HG03378 (cell line): ENCODE measurements at regions not wholly inside any gene's neighbourhood (a gene's known extent, or its start where the extent isn't known, plus 50 kb on each side); places are given as distances from the start of the nearest gene placed in this dataset.

Source experiments
- ATAC-seq: cut with Tn5 transposase; IDR thresholded peaks from one replicate; pipeline ENCODE4 v1.9.1; 2021; ENCODE audit warnings: mild to moderate bottlenecking, moderate library complexity; ENCODE audit not compliant: unreplicated experiment

DNA sequence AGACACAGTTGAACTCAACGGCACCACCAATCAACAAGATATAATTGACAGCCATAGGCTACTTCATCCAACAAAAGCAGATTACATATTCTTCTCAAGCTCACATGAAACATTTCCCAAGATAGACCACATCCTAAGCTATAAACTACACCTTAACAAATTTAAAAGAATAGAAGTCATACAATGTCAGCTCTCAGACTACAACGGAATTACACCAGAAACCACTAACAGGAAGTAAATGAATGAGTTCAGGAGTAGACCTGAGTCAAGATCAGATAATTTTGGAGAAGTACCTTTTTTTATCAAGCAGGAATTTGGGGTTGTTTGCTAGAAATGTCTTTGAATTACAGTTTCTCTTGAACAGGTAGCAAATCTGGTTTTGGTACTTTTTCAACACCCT is 237.8 kb downstream of the TBX18 start:
- peak; percentile 52 for ATAC-seq

DNA sequence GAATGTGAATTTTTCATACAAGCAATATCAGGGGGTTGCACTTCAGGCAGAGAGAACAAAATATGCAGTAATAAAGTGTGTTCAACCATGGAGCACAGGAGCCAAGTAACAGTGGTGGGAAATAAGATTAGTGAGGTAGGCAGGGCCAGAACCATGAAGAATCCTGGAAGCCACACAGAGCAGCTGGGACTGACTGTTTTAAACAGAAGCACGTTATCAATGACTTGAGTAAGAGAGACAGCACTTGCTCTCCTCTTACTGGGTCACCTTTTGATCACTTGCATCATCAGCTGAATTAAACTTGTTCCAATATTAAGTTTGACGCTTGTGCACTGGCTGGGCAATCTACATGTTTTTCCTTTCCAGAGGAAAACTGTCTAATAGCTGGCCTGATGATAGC is 238.5 kb downstream of the TBX18 start:
- ATAC-seq = no peak

DNA sequence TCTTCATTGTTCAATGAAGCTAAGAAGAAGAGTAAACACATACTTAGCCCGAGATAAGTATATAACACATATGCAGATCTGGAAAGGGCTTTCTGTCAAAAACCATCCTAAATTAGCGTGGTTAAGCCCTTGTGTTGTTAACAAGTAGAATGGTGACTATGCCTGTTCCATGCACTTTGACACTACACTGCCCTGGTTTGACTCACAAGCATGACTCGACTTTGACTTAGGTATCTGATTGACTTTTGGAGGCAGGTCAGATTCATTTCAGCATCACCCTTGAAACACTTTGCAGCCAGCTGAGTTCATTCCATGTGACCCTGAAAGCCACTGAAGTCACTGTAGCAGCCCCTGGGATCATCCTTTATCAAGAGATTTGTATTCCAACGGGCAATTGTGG is 239.8 kb downstream of the TBX18 start:
- ATAC-seq = no peak

DNA sequence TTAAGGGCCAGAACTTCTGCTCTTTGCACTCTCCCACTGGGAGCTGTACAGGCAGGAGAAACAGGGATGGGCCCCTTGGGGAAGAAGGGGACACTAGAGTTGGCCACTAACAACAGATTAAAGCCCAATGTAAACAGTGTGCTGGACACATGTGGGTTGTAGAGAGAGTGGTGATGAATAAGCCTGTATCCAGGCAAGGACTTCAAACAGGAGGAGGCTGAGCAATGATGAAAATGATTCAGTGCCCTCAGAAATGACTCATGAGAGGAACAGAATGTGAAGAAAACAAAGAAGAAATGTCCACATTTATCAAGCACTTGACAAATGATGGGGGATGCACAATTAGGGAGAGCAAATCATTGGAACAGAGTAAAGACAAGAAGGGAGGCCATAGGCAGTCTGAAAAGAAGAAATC is 242.3 kb downstream of the TBX18 start:
- ATAC-seq = no peak

DNA sequence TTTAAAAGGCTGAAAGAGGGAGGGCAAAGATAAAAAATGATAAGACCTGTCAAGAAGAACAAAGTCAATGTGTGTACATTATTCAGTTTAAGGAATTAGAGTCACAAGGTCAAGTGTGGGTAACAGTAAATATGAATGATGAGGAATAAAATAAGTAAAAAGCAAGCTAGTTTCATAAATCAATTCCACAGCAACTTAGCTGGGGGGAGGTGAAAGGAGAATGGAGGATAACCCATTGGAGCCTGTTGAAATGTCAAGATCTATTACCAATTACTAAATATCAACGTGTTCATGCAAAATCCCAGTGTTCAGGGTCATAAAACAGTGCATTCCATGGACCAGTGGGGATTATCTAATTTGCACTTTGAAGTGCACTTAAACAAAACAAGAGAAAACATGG is 242.9 kb downstream of the TBX18 start:
- no peak for ATAC-seq

DNA sequence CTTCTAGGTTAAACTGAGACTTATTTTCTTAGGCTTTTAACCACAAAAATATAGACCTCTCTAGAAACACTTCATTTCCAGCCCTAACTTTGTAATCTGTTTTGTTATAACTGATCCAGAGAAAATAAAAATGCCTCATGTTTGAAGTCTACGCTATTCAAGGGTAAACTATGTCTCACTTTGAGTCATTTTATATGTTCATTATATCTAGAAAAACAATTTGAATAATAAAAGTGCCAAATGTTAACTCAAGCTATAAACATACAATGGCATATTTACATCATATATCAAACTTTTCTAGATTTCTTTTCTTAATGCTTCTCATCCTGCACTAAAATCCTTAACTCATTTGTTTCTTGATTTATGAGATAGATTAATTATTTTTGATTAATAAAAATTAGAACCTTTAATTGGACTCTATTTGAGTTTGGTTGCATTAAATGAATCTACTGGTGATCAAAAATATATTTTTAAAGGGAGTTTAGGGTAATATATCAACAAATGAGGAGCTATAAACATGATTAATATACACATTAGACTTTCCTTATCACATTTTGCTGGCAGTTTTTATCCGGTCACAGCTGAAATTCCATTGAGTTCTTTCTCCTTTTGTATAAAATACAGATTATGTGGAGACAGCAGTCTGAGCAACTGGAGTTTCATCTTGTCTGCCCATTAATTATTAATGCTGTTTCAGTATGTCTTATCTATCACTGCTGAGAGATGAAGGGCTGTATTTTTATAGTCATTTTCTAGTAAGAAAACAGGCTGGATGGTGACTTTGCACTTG is 246.5 kb downstream of the TBX18 start:
- no peak for ATAC-seq

DNA sequence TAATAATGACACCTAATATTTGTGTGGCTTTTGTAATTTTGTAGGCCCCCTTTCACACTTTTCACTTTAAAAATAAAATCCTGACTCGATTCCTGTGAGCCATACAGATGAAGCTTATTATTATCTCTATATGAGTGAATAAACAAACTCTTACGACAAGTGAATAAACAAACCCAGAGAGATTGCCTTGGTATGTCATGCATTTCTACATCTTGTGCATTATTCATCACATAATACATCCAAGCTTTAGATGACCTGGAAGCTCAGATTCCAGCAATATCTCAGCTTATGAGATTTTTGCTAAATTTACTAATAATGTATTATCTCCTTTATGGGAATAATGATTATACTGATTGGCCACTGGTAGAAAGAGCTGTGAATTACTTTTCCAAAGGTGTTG is 248.2 kb downstream of the TBX18 start:
- no peak for ATAC-seq

DNA sequence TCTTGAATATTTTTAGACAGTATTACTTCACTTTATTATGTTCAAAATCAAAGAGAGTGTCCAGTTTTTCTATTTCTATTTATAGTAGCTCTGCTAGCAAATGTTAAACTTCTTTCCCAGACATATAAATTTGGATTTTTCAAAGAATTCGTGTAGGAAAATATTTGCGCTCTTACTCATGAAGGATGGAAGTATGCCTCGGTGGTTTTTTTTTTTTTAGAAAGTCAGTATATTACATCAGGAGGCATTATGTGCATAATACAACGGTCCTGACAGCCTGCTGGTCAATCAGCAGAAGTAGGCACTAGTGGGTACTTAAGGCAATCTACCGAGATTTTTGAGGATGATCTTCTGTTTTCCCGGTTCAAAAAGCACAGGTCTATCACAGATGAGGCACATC is 249.3 kb downstream of the TBX18 start:
- no peak for ATAC-seq

DNA sequence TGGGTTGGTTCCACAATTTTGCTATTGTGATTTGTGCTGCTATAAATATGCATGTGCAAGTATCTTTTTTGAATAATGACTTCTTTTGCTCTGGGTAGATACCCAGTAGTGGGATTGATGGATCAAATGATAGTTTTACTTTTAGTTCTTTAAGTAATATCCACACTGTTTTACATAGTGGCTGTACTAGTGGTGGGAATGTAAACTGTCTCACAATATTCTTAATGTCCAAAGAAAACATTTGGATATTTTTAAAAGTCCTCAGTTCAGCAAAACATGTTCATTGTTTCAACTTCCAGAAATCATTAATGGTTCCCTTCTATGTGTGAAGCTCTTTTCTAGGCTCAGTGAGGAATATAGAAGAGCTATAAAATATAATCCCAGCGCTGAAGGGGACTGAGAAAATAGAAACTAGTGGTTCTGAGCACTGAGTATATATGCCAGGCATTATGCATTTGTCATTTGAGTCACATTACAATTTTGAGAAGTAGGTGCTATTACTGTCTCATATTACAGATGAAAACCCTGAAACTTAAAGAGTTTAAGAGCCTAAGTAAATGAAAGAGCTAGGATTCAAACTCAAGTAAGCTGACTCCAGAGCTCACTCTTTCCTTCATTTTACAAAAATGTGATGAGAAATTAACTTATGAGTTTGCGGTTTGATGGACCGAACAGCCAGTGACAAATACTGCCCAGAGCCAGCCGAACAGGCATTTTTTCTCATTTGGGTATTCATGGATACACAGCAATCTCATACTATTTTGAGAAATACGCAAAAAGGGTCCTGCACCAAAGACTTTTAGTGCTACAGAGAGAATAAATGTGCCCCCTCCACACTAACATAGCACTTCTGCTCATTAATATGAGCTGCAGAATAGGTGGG is 250.1 kb downstream of the TBX18 start:
- ATAC-seq = no peak

DNA sequence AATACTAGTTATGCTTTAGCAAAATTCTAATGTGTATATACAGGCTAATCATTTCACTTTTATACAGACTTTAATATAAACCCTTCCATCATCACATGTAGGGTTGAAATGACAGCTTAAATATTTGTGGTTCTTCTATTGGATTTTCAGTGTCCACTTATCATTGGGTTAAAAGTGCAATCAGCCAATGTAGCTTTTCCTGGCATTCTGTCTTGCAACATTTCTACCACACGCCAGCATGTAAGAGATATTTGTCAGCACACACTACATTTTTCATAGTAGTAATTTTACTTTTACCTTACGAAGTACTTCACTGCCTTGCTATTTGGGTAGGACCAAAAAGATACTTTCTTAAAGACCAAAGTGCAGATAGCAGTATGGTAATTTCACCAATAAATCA is 252.0 kb downstream of the TBX18 start:
- ATAC-seq = no peak

DNA sequence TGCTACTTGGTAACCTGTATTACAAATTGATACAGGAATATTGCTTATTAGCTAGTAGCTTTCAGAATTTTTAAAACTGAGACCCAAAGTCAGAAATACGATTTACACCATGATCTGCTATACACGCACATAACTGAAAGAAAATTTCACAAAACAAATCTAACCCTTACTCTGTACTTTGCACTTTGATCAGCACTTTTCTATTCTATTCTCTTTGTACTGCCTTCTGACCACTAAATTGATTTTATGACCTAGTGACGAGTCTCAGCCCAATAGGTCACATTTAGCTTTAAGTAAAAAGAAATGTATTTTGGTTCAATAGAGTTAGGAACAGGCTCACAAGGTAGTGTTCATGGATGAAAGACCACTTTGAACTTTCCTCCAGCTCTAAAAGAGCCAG is 252.5 kb downstream of the TBX18 start:
- no peak for ATAC-seq

DNA sequence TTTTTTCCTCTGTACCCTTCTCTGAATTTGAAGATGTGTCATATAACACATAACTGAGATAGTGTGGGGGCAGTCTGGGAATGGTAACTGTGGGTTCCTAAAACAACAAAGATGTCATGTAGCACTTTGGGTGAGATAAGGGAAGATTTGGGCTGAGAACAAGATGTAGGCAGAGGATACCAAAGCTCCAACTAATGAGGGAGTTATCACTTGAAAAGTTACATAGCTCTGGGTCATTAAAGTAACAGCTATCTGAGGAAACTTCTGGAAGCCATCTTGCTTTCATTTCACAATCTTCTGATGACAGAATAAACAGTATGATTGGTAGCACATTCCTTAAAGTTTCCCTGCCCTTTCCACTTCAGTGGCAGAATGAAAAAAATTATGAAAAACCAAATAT is 255.4 kb downstream of the TBX18 start:
- no peak for ATAC-seq

DNA sequence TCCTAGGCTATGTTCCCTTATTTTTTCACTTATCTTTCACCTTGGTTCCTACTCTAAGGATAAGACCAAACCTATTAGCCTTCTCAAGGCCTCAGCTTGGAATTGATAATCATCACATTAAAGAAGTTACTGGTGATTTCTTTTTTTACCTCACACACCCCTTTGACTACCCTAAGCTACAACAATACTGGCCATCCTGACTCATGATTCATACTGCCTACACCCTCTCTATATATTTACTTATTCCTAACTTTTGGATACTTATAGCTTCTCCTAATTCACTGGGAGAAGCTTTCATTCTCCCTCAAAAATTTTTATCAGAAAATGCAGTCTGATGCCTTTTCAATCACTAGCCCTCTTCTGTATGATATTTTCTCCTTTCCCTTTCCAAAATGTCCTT is 256.1 kb downstream of the TBX18 start:
- ATAC-seq = no peak

DNA sequence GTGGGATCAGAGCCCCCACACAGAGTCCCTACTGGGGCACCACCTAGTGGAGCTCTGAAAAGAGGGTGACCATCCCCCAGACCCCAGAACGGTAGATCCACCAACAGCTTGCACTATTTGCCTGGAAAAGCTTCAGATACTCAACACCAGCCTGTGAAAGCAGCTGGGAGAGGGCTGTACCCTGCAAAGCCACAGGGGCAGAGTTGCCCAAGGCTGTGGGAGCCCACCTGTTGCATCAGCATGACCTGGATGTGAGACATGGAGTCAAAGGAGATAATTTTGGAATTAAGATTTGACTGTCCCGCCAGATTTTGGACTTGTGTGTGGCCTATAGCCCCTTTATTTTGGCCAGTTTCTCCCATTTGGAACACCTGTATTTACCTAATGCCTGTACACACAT is 260.4 kb downstream of the TBX18 start:
- no peak for ATAC-seq

DNA sequence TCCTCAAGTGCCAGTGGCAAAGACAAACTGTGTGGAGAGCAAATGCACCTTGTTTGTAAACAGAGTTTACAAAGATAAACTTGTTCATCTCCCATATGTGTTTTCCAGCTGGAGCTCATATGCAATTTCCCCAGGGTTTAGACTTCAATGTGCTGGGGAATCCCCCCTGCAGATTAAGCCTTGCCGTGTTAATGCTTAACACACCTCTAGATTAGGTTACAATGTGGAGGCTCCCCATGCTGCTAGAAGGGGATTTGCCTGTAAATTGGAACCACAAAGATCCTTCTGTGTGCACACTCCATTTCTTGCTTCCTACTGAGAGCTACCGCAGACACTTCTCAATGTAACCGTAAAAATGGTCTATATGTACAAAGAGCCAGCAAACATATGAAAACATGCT is 263.1 kb downstream of the TBX18 start:
- no peak for ATAC-seq

DNA sequence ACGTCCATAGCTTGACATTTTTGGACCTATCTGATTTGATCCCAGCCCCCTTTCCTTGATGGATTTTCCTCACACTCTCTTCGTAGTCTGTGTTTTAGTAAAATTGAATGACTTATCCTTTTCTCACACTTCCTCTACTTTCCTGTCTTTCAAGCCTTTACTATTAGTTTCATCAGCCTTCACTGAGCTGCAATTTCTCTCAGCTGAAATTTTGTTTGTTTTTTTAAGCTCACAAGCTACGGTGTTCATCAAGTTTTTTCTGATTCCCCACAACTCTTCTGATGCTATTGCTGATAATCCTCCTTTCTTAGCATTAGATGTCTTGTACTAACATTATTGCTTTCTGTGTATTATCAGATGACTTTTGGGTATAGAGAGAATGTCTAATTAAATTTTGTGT is 263.7 kb downstream of the TBX18 start:
- no peak for ATAC-seq

DNA sequence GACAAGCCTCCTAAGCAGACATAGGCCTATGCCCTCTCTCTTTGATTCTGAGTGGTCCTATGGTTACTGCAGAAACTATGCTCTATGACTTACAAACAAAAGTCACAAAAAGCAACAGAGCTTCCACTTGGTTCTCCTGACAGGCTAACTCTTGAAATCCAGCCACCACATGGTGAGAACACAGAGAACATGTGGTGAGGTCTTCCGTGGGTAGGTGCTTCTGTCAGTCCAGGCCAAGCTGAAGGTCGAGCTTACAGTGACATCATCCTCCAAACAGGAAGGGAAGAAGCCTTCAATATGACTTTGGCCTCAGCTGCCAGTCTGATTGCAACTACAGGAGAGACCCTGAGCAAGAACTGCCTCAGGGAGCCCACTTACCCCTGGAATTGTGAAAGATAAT is 265.5 kb downstream of the TBX18 start:
- no peak for ATAC-seq

DNA sequence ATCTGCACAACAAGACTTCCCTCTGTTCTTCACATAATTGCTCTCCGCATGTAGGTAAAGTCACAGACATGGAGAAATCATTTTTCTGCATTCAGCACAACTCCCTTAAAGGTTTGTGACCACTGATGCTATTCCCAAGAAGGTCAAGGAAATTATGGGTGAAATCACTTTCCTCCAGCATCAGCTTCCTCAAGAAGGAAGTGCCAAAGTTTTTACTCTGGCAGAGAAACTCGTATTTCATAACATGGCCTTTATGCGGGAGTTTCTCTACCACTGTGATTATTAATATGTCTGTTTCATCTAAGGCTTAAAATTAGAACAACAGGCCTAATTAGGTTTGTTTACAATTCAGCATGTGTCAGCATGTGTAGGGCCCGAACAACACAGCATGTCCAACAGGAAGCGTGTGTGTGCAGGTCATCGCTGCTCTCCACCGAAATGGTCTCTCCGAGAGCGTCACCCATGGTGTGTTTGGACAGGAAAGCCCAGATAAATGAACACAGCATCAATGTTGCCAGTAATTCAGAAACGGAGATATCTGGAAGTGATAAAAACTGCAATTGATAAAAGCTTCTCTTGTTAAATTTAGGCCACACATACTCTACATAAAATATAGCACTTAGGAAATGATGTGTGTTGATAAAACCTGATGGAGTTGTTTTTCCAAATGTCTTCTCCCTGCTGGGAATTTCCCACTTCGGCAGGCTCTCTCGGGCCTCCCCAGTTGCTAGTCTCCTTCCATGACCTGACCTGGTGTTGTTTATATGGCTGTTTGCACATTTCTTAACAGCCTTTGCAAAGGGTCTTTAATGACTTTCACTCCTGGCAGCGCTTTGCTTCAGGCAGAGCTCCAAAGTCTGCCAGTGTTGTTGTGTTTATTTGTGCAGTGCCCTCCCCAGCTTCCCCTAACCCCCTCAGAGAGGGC is 265.1 kb upstream of the CEP162 start:
- ATAC-seq = no peak

DNA sequence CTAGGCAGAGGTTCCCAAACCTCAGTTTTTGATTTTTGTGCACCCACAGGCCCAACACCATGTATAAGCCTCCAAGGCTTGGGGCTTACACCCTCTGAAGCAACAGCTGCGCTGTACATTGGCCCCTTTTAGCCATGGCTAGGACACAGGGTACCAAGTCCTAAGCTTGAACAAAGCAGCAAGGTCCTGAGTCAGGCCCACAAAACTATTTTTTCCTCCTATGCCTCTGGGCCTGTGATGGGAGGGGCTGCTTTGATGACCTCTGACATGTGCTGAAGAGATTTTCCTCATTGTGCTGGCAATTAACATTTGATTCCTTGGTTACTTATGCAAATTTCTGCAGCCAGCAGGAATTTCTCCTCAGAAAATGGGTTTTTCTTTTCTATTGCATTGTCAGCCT is 262.2 kb upstream of the CEP162 start:
- ATAC-seq = no peak

DNA sequence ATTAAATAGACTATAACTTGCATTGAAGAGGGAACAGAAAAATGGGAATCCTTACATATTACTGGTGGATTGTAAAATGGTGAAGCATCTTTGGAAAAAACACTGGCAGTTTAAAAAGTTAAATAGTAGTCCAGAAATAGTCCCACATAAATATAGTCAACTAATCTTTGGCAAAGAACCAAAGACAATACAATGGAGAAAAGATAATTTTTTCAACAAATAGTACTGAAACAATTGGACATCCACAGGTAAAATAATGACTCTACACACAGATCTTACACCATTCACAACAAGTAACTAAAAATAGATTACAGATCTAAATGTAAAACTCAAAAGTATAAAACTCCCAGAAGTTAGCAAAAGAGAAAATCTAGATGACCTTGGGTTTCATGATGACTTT is 259.1 kb upstream of the CEP162 start:
- ATAC-seq = no peak

DNA sequence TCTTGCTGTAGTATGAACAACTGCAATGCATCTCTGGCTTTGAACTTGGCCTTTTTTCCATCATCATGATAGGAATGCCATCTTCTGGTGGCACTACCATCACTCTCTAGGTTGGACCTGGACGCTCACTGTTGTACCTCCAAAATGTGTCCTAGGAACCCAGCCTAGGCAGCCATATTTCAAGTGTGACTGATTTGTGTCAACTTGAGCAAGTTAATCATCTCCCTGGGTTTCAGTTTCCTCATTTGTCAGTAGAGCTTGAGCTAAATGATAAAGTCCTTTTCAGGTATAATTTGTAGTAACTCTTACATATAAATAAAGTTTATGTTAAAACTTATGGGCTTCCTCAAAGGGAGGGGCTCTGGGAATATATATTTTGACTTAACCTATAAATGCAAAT is 241.7 kb upstream of the CEP162 start:
- ATAC-seq = no peak
